ENCODE measurements at regions not wholly inside any gene's neighbourhood (a gene's known extent, or its start where the extent isn't known, plus 50 kb on each side); places are given as distances from the start of the nearest gene placed in this dataset.

DNA sequence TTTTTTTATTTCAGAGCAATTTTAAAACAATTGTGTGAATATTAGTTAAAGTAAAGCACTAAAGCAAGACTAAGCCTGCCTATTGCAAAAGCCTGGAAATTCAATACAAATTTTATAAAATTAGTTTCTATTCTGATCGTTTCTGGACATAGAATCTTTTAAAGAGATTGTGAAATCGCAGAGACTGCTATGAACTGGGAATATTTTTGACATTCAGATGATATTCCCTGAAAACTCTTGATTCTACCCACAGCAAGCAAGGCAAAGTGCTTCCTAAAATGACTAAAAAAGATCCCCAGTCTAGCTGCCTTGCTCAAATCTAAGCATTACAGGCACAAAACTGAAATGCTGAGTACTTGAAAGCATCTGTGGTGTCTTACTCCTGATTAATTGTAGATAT lies 187.6 kb upstream of the CEP162 start:
- Mint-ChIP-seq H3K4me3 (no peak overlapping the region), H3K27me3 (peaks cover 2% of the 10 kb centered on the region), H3K9me3 (peaks cover 0 to 2% (median 2%) of the 10 kb centered on the region in 3 donors), H3K36me3 (no peaks in the 10 kb centered on the region), H3K4me1 (no peaks in the 10 kb centered on the region), H3K27ac (no peak overlapping the region)

DNA sequence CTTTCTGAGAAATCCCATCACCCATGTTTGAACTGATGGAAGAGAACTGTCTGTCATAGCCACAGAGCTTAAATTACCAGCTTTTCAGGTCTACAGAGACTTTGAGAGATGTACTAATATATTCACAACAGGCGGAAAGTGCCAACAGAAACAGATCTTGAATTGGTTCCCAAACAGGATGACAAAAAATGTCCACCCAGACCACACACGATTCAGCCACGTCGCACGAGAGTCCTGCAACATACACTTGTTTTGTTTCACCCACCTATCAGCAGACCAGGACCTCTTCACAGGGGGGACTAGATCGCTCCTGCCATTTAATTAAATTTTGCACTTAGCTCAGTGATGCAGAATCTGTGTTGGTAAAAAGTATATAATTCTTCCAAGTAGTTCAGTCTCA lies 187.1 kb upstream of the CEP162 start:
- H3K27me3 Mint-ChIP-seq, result peaks cover 2% of the 10 kb centered on the region
- H3K27ac Mint-ChIP-seq, result no peak overlapping the region
- peaks cover 0 to 2% (median 2%) of the 10 kb centered on the region in 3 donors for H3K9me3 Mint-ChIP-seq
- no peaks in the 10 kb centered on the region for H3K4me1 Mint-ChIP-seq
- H3K4me3 Mint-ChIP-seq, result no peak overlapping the region
- no peaks in the 10 kb centered on the region for H3K36me3 Mint-ChIP-seq

DNA sequence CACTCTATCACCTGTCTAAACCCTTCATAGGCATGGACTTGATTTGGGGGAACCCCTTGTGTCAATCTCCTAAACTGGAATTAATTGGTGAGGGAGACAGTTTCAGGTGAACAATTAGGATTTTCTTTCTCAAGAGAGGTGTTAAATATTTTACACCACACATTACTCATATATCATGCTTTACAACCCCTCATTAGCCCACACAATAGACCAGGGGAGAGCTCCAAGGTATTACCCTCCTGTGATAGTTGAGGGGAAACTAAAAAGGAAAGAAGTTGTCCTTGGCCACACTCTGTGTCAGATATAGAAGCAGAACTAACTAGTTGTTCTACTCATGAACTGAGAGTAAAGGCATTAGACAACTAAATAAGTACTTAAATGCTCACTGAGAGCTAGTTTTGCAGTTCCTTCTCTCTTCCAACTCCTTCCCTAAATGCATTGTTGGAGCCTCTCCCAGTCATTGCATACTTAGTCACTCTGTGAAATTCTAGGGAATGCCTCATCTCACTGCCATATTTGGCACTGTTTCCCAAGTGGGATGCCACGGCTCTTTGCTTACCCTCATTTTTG lies 183.7 kb upstream of the CEP162 start:
- H3K36me3 Mint-ChIP-seq, result no peaks in the 10 kb centered on the region
- H3K4me3 Mint-ChIP-seq, result no peak overlapping the region

DNA sequence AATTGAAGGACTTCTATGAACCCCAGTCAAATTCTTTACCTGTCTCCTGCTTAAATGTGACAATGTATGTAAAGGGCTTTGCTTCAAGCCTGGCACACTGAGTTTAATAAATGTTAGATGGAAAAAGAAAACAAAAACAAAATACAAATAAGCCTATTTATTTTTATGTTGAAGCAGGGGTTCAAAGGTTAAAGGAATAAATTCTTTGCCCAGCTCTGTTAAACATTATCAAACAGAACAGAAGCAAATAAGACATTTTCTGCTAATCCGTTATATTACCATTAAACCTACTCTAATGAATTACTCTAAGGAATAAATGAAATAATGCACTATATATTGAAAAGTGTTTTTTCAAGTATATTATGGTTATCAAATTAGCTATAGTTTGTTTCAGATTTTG lies 182.5 kb upstream of the CEP162 start:
- no peaks in the 10 kb centered on the region for H3K4me1 Mint-ChIP-seq
- no peaks in the 10 kb centered on the region for H3K36me3 Mint-ChIP-seq
- no peak overlapping the region for H3K4me3 Mint-ChIP-seq
- no peaks in the 10 kb centered on the region for H3K9me3 Mint-ChIP-seq
- no peaks in the 10 kb centered on the region for H3K27me3 Mint-ChIP-seq
- H3K27ac Mint-ChIP-seq, result no peak overlapping the region

More for the DNA sequence above, 183.7 kb upstream of the CEP162 start:
- Mint-ChIP-seq H3K27me3 (no peaks in the 10 kb centered on the region), H3K9me3 (peaks cover 0 to 2% (median 0%) of the 10 kb centered on the region in 3 donors), H3K4me1 (no peaks in the 10 kb centered on the region), H3K27ac (no peak overlapping the region)

DNA sequence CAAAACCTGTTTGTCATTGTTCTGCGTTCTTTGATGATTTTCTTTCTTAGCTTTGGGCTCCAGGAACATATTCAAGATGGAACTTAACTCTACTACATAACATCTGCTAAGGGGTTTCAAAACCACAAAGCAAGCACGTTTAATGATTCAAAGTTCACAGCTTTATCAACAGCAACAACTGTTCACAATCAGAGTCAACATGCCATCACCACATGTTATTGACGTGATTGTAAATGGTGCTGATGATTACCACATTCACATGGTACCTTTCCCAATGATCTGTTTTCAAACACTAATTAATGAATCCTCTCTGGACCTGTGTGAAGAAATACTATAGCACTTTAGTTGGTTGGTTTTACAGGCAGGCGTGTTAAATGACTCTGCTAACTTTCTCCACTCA lies 180.6 kb upstream of the CEP162 start:
- no peaks in the 10 kb centered on the region for H3K27me3 Mint-ChIP-seq
- H3K4me3 Mint-ChIP-seq, result no peak overlapping the region
- H3K36me3 Mint-ChIP-seq, result no peaks in the 10 kb centered on the region
- no peaks in the 10 kb centered on the region for H3K4me1 Mint-ChIP-seq
- H3K9me3 Mint-ChIP-seq, result no peaks in the 10 kb centered on the region
- H3K27ac Mint-ChIP-seq, result no peak overlapping the region

DNA sequence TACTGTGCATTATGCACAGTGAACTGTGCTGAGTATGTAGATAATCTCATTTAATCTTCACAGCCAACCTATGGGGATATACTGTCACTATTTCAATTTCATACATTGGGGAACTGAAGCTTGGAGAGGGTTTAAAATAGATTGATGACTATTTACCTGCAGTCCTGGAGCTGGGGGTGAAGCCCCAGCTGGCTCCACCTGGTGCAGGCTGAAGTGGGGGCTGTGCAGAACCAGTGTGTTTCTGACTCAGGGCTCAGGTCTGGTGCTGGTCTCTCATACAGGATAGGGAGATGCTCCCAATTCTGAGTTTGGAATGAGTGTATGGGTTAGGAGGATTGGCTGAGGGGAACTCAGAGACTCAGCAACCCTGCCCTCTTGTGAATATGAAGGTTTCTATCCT lies 176.1 kb upstream of the CEP162 start:
- no peaks in the 10 kb centered on the region for H3K4me1 Mint-ChIP-seq
- no peak overlapping the region for H3K27ac Mint-ChIP-seq
- H3K36me3 Mint-ChIP-seq, result no peaks in the 10 kb centered on the region
- H3K9me3 Mint-ChIP-seq, result no peaks in the 10 kb centered on the region
- no peaks in the 10 kb centered on the region for H3K27me3 Mint-ChIP-seq
- H3K4me3 Mint-ChIP-seq, result no peak overlapping the region

DNA sequence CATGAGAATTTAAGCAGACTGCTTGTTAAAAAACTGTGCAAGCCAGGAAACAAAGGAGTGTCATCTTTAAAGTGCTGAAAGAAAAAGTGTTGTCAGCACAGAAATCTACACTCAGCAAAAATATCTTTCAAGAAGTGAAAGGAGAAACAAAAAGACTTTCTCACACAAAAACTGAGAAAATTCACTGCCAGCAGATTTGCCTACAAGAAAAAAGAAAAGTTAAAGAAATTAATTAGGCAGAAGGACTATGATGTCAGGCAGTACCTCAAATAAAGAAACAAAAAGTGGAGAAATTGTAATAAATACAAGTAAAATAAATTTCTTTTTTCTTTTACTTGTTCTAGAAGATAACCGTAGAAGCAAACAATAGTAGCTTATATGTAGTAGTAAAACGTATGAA lies 171.6 kb upstream of the CEP162 start:
- Mint-ChIP-seq H3K4me1 (no peaks in the 10 kb centered on the region), H3K4me3 (no peak overlapping the region), H3K36me3 (no peaks in the 10 kb centered on the region), H3K9me3 (peaks cover 0 to 5% (median 0%) of the 10 kb centered on the region in 3 donors), H3K27me3 (no peaks in the 10 kb centered on the region), H3K27ac (no peak overlapping the region)

DNA sequence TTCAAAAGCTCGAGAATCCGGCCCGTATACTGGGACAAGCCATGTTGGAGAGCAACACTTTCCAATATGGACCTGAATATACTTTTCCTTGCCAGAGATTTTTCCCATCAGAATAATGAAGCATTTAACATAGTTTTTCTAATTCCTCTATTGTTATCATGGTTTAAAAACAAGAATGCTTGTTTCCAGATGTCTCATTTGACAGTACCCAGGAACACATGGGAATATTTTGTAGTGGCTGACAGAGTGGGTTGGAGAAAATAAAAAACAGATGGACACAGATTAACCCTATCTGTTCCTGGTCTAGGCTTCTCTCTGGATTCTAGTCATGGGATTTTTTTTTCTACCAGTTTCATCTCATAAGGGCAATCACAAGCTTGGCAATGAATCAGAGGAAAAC lies 164.8 kb upstream of the CEP162 start:
- Mint-ChIP-seq H3K36me3 (no peaks in the 10 kb centered on the region), H3K4me1 (no peaks in the 10 kb centered on the region), H3K4me3 (no peak overlapping the region), H3K9me3 (peaks cover 2 to 9% (median 6%) of the 10 kb centered on the region in 3 donors), H3K27ac (no peak overlapping the region), H3K27me3 (no peaks in the 10 kb centered on the region)

DNA sequence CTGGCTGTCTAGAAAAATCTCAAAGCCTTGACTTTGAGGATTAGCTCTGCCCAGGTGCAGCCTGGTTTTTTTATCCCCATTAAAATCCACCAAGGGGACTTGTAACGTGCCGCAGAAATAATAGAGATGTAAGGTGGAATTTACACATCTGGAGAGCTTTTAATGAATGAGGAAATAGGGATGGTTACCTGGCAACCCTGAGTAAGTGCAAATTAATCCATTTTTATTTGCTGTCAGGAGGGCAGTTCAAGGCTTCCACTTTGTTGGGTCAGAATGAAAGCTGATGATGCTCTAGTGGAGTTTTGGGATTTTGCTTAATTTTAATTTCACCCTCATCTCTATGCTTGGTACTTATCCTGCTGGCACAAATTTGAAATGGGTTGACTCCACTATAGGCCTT lies 163.4 kb upstream of the CEP162 start:
- Mint-ChIP-seq H3K4me1 (no peaks in the 10 kb centered on the region), H3K9me3 (peaks cover 2 to 6% (median 4%) of the 10 kb centered on the region in 3 donors), H3K4me3 (no peak overlapping the region), H3K27me3 (no peaks in the 10 kb centered on the region), H3K27ac (no peak overlapping the region), H3K36me3 (no peaks in the 10 kb centered on the region)

DNA sequence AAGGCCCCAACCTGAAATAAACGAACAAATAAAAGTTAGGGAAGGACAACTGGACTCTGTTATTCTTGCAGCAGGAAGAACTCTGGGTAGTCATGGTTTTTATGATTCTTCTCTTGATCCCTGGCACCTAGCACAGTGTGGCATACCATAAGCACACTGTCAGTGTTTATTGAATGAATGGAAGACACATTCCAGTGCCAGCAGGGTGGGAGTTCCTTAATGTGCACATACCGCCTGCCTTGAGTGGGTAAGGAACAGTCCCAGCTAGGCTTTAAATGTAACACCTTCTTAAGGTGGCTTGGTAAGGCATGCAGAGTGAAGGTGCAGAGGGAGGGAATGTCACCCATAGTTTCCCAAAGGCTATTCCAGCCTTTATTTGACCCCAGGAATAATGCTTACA lies 162.9 kb upstream of the CEP162 start:
- no peaks in the 10 kb centered on the region for H3K36me3 Mint-ChIP-seq
- no peaks in the 10 kb centered on the region for H3K27me3 Mint-ChIP-seq
- H3K4me3 Mint-ChIP-seq, result no peak overlapping the region
- H3K9me3 Mint-ChIP-seq, result peaks cover 2 to 6% (median 4%) of the 10 kb centered on the region in 3 donors
- H3K27ac Mint-ChIP-seq, result no peak overlapping the region
- no peaks in the 10 kb centered on the region for H3K4me1 Mint-ChIP-seq

DNA sequence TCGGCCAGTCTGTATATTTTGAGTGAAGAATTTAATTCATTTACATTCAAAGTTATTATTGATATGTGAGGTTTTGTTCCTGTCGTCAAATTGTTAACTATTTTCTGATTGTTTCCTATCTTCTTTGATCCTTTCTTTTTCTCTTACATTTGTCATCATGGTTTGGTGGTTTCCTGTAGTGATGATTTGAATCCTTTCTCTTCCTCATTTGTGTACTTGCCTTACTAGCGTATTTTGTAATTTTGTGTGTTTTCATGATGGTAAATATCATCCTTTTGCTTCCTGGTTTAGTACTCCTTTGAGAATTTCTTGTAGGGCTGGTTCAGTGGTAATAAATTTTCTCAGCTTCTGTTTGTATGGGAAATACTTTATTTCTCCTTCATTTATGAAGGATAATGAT lies 151.7 kb upstream of the CEP162 start:
- Mint-ChIP-seq H3K36me3 (no peaks in the 10 kb centered on the region), H3K27ac (no peak overlapping the region), H3K4me1 (no peaks in the 10 kb centered on the region), H3K4me3 (no peak overlapping the region), H3K9me3 (peaks cover 3 to 9% (median 3%) of the 10 kb centered on the region in 3 donors), H3K27me3 (no peaks in the 10 kb centered on the region)

DNA sequence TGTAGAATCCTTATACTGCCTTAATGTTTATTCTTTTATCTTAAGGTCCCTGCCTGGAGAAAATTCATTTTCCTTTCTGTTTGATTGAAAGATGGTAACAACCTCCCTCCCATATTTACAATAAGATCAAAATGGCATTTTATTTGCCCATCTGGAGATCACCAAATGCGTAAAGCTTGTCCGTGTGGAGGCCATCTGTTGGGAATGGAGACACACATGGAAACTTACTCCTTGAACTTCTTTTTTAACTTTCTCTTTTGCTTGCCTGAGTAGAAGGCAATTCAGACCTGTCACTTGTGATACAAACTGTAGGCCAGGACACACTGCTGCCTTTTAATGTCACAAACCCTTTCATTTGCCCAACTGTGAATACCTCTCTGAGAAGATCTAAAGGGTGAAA lies 144.8 kb upstream of the CEP162 start:
- Mint-ChIP-seq H3K36me3 (no peaks in the 10 kb centered on the region), H3K4me3 (no peak overlapping the region), H3K4me1 (no peaks in the 10 kb centered on the region), H3K27me3 (no peaks in the 10 kb centered on the region), H3K9me3 (peaks cover 0 to 1% (median 0%) of the 10 kb centered on the region in 3 donors), H3K27ac (no peak overlapping the region)

DNA sequence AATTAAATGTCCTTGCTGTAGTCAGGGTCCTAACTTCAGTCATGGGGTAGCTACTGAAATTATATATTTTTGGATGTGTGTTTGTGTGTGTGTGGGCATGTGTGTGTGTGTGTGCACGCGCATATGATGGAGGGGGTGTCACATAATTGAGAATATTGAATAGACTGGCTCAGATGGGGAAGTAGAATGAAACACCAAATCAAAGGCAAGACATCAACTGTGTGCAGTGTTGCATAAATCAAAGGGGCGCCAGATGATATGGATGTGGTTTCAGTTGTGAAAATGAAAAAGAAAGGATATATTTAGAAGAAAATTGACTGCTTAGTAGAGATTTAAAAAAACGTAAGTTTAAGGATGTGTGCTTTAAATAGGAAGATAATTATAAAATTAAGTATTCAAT lies 144.2 kb upstream of the CEP162 start:
- Mint-ChIP-seq H3K4me1 (no peaks in the 10 kb centered on the region), H3K27ac (no peak overlapping the region), H3K36me3 (no peaks in the 10 kb centered on the region), H3K27me3 (no peaks in the 10 kb centered on the region), H3K4me3 (no peak overlapping the region), H3K9me3 (peaks cover 0 to 1% (median 0%) of the 10 kb centered on the region in 3 donors)

DNA sequence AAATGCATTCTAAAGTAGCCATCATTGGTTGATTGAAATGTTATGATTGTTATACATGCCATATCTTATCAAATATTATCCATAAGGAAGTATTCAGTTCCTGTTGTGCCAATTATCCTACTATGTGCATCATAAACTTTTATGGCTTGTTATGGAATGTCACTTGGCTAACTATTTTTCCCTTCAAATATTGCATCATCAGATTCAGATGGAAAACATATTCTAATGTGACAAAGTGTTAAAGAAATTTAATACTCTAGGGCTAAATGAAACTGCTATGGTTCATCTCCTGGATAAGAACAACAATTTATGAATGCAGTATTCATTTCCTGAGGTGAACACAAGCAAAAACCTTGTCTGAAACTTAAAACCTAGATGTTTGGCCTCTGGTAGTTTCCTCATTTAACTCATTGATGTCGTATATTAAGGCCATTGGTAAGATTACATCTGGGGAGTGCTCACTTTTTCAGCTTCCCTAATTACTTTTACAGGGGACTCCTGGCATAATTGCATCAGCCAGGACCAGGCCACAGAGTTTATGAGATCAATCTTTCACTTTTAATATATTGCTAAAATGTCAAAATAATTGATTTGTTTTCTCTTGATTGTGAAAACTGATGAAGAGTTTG lies 134.9 kb upstream of the CEP162 start:
- H3K36me3 Mint-ChIP-seq, result no peaks in the 10 kb centered on the region
- no peaks in the 10 kb centered on the region for H3K4me1 Mint-ChIP-seq
- peaks cover 0 to 4% (median 0%) of the 10 kb centered on the region in 3 donors for H3K9me3 Mint-ChIP-seq
- no peak overlapping the region for H3K27ac Mint-ChIP-seq
- no peaks in the 10 kb centered on the region for H3K27me3 Mint-ChIP-seq
- H3K4me3 Mint-ChIP-seq, result no peak overlapping the region

DNA sequence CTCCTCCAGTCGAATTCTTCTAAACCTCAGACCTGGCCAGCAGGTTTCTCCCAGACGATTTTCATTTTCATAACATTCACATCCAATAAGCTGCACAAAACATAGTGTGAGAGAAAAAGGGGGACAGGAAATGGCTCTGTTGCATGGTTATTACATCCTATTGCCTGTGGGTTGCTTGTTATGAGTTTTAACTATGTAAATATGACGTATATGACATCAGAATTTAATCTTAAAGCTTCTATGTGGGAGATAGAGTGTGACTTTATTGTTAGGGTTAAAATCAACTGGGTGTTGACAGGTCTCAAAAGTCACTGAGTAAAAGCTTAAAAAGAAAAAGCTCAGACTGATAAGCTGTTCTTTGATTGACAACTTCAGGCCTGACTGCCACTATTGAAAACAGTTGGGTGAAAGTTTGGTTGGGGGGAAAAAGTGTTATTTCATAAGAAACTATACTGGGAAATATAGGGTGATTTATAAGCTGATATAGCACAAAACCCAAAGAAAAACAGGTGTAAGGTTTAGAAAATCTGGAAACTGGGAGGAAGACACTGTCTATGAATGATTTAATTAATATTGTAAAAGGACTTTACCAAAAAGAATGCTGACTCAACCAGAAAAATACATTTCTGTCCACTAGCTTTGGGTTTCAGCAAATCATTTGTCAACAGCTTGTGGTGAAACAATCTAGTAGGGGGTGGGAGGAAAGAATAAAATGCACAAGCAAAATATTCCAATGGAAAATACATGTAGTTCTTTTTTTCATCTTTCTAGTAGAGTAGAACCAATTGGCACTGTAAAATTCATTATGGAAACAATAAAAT lies 134.1 kb upstream of the CEP162 start:
- Mint-ChIP-seq H3K4me3 (no peak overlapping the region), H3K9me3 (peaks cover 0 to 4% (median 0%) of the 10 kb centered on the region in 3 donors), H3K36me3 (no peaks in the 10 kb centered on the region), H3K27me3 (no peaks in the 10 kb centered on the region), H3K4me1 (no peaks in the 10 kb centered on the region), H3K27ac (no peak overlapping the region)

DNA sequence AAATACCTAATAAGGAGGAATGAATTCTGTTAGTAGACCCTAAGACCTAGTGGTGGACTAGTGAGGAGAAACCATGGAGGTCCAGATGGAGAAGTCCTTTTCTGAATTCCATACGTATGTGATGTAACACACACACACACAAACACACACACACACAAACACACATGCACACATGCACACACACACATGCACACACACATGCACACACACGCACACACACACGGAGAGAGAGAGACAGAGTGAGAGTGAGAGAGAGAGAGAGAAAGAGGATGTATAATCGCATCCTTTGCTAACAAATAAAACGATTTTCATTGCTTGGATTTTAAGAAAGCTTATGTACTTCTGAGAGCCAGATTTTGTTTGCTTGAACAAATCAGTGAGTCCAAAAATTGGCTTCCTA lies 132.6 kb upstream of the CEP162 start:
- H3K27ac Mint-ChIP-seq, result no peak overlapping the region
- H3K36me3 Mint-ChIP-seq, result no peaks in the 10 kb centered on the region
- H3K9me3 Mint-ChIP-seq, result peaks cover 0 to 4% (median 4%) of the 10 kb centered on the region in 3 donors
- H3K27me3 Mint-ChIP-seq, result no peaks in the 10 kb centered on the region
- H3K4me3 Mint-ChIP-seq, result peak overlapping the region in 1 of 4 donors; percentile 78
- no peaks in the 10 kb centered on the region for H3K4me1 Mint-ChIP-seq

Measured in IgD-negative memory B cell (primary cell).